Mesendoderm (in vitro differentiated cells): ENCODE measurements at regions not wholly inside any gene's neighbourhood (a gene's known extent, or its start where the extent isn't known, plus 50 kb on each side); places are given as distances from the start of the nearest gene placed in this dataset.

Experiments
- DNase-seq: peaks from one replicate; pipeline ENCODE4 v3.0.0; 2013
- H2AK5ac ChIP-seq: 2 replicates; pipeline ENCODE4 v1.6.1; 2013; ENCODE audit warnings: low read length, inconsistent platforms
- H2BK120ac ChIP-seq: 2 replicates; pipeline ENCODE4 v1.6.1; 2013; ENCODE audit warnings: low read depth, mild to moderate bottlenecking, low read length, moderate library complexity, mixed read lengths
- H2BK15ac ChIP-seq: replicated peaks from 2 replicates; pipeline ENCODE4 v1.6.1; 2013; ENCODE audit warnings: low read depth, mild to moderate bottlenecking, moderate library complexity
- H2BK5ac ChIP-seq: 2 replicates; pipeline ENCODE4 v1.6.1; 2013; ENCODE audit warnings: low read length, inconsistent platforms
- H3K18ac ChIP-seq: 2 replicates; pipeline ENCODE4 v1.6.1; 2013; ENCODE audit warnings: mild to moderate bottlenecking, low read length, mixed read lengths
- H3K23ac ChIP-seq: one replicate; pipeline ENCODE4 v1.6.1; 2013; ENCODE audit warnings: low read length
- H3K27ac ChIP-seq: 2 replicates; pipeline ENCODE4 v1.5.1; 2013; ENCODE audit warnings: low read depth, mild to moderate bottlenecking, inconsistent platforms, low read length, moderate library complexity
- H3K27me3 ChIP-seq: 2 replicates; pipeline ENCODE4 v1.6.1; 2013; ENCODE audit warnings: low read length, control low read depth, mild to moderate bottlenecking, inconsistent platforms; ENCODE audit not compliant: insufficient read depth, poor library complexity
- H3K36me3 ChIP-seq: 2 replicates; pipeline ENCODE4 v1.6.1; 2013; ENCODE audit warnings: low read length, inconsistent platforms; ENCODE audit not compliant: control insufficient read depth, insufficient read depth
- H3K4ac ChIP-seq: one replicate; pipeline ENCODE4 v1.6.1; 2013; ENCODE audit warnings: low read depth, mild to moderate bottlenecking, low read length, moderate library complexity
- H3K4me1 ChIP-seq: 2 replicates; pipeline ENCODE4 v1.6.1; 2013; ENCODE audit warnings: low read depth, low read length, inconsistent platforms; ENCODE audit not compliant: control insufficient read depth
- H3K4me2 ChIP-seq: 2 replicates; pipeline ENCODE4 v1.6.1; 2013; ENCODE audit warnings: low read length
- H3K4me3 ChIP-seq: 2 replicates; pipeline ENCODE4 v1.5.1; 2013; ENCODE audit warnings: mild to moderate bottlenecking, low read length
- H3K56ac ChIP-seq: one replicate; pipeline ENCODE4 v1.6.1; 2013; ENCODE audit warnings: low read length
- H3K79me1 ChIP-seq: 2 replicates; pipeline ENCODE4 v1.6.1; 2013; ENCODE audit warnings: low read length, inconsistent platforms
- H3K79me2 ChIP-seq: 2 replicates; pipeline ENCODE4 v1.6.1; 2013; ENCODE audit warnings: mild to moderate bottlenecking, low read length; ENCODE audit not compliant: control insufficient read depth, insufficient read depth
- H3K9ac ChIP-seq: 2 replicates; pipeline ENCODE4 v1.6.1; 2013; ENCODE audit warnings: low read length, inconsistent platforms
- H4K5ac ChIP-seq: one replicate; pipeline ENCODE4 v1.6.1; 2013; ENCODE audit warnings: low read length
- H4K8ac ChIP-seq: one replicate; pipeline ENCODE4 v1.6.1; 2013; ENCODE audit warnings: low read depth, mild to moderate bottlenecking, control low read depth, low read length, moderate library complexity
- WGBS: extraction: QIAGEN DNeasy Blood & Tissue Kit; methylation state at CpG from one replicate; pipeline ENCODE4 v1.1.7; 2013; ENCODE audit warnings: low lambda C conversion rate, missing lambda C conversion rate; ENCODE audit not compliant: insufficient coverage; ENCODE audit errors: extremely low coverage; 5-methylcytosine and 5-hydroxymethylcytosine counted together

- Histone ChIP-seq H2BK120ac (no peak overlapping the region), H3K79me2 (no peaks in the 10 kb centered on the region), H3K36me3 (no peaks in the 10 kb centered on the region), H2AK5ac (no peak overlapping the region), H3K27ac (no peak overlapping the region), H2BK5ac (no peak overlapping the region), H3K79me1 (no peaks in the 10 kb centered on the region), H3K4me2 (no peak overlapping the region), H3K18ac (no peak overlapping the region), H2BK15ac (no peak overlapping the region), H4K8ac (no peak overlapping the region), H4K5ac (no peak overlapping the region), H3K4me1 (no peaks in the 10 kb centered on the region), H3K4ac (no peak overlapping the region), H3K23ac (no peak overlapping the region), H3K4me3 (no peak overlapping the region), H3K9ac (no peak overlapping the region), H3K27me3 (no peaks in the 10 kb centered on the region), H3K56ac (peak overlapping the region; percentile 12)
- DNase-seq, result peak; percentile 13
- no CpG with 5 or more reads among the region's 2 CpGs for WGBS
These were observed 877.7 kb downstream of the TLE1 start for GRCh38 chr9:80811656-80812055.

GRCh38 chr9:80811003-80811402 lies 878.3 kb downstream of the TLE1 start:
- no peaks in the 10 kb centered on the region for H3K4me1 ChIP-seq
- H4K8ac ChIP-seq, result no peak overlapping the region
- H3K18ac ChIP-seq, result no peak overlapping the region
- no peak overlapping the region for H3K56ac ChIP-seq
- H3K27ac ChIP-seq, result no peak overlapping the region
- no peaks in the 10 kb centered on the region for H3K79me1 ChIP-seq
- H3K36me3 ChIP-seq, result no peaks in the 10 kb centered on the region
- H2BK120ac ChIP-seq, result no peak overlapping the region
- no peak for DNase-seq
- H2BK5ac ChIP-seq, result no peak overlapping the region
- no peak overlapping the region for H3K4me3 ChIP-seq
- H3K79me2 ChIP-seq, result no peaks in the 10 kb centered on the region
- no peak overlapping the region for H3K4me2 ChIP-seq
- H3K27me3 ChIP-seq, result no peaks in the 10 kb centered on the region
- H2AK5ac ChIP-seq, result no peak overlapping the region
- no peak overlapping the region for H2BK15ac ChIP-seq
- no peak overlapping the region for H4K5ac ChIP-seq
- H3K9ac ChIP-seq, result no peak overlapping the region
- no peak overlapping the region for H3K4ac ChIP-seq
- no peak overlapping the region for H3K23ac ChIP-seq

GRCh38 chr9:80806671-80807070 lies 882.7 kb downstream of the TLE1 start:
- no peak overlapping the region for H3K23ac ChIP-seq
- H3K27ac ChIP-seq, result no peak overlapping the region
- no peak overlapping the region for H3K4ac ChIP-seq
- no peaks in the 10 kb centered on the region for H3K4me1 ChIP-seq
- no peak overlapping the region for H4K8ac ChIP-seq
- H3K79me2 ChIP-seq, result no peaks in the 10 kb centered on the region
- no peak overlapping the region for H2BK120ac ChIP-seq
- no peak overlapping the region for H3K56ac ChIP-seq
- no peak for DNase-seq
- H4K5ac ChIP-seq, result no peak overlapping the region
- H3K36me3 ChIP-seq, result no peaks in the 10 kb centered on the region
- H2BK5ac ChIP-seq, result no peak overlapping the region
- H3K4me2 ChIP-seq, result no peak overlapping the region
- no peak overlapping the region for H3K4me3 ChIP-seq
- no peak overlapping the region for H2BK15ac ChIP-seq
- H3K18ac ChIP-seq, result no peak overlapping the region
- no peaks in the 10 kb centered on the region for H3K27me3 ChIP-seq
- no peak overlapping the region for H2AK5ac ChIP-seq
- no peaks in the 10 kb centered on the region for H3K79me1 ChIP-seq
- H3K9ac ChIP-seq, result no peak overlapping the region

- H3K4me3 ChIP-seq, result no peak overlapping the region
- no peak overlapping the region for H3K9ac ChIP-seq
- DNase-seq, result no peak
- H4K8ac ChIP-seq, result no peak overlapping the region
- no peaks in the 10 kb centered on the region for H3K27me3 ChIP-seq
- no peaks in the 10 kb centered on the region for H3K79me2 ChIP-seq
- H3K4ac ChIP-seq, result no peak overlapping the region
- H2BK120ac ChIP-seq, result no peak overlapping the region
- H2AK5ac ChIP-seq, result no peak overlapping the region
- no peak overlapping the region for H3K23ac ChIP-seq
- H2BK15ac ChIP-seq, result no peak overlapping the region
- H3K36me3 ChIP-seq, result no peaks in the 10 kb centered on the region
- H3K18ac ChIP-seq, result no peak overlapping the region
- no peaks in the 10 kb centered on the region for H3K79me1 ChIP-seq
- no peak overlapping the region for H4K5ac ChIP-seq
- no peak overlapping the region for H3K56ac ChIP-seq
- H2BK5ac ChIP-seq, result no peak overlapping the region
- H3K4me2 ChIP-seq, result no peak overlapping the region
- H3K4me1 ChIP-seq, result no peaks in the 10 kb centered on the region
- no peak overlapping the region for H3K27ac ChIP-seq
These were observed 884.5 kb downstream of the TLE1 start for GRCh38 chr9:80804873-80805272.

GRCh38 chr9:80797831-80798688 lies 891.3 kb downstream of the TLE1 start:
- H3K18ac ChIP-seq, result no peak overlapping the region
- no peak overlapping the region for H4K8ac ChIP-seq
- no peak overlapping the region for H3K23ac ChIP-seq
- H2BK120ac ChIP-seq, result no peak overlapping the region
- H2BK5ac ChIP-seq, result no peak overlapping the region
- H3K9ac ChIP-seq, result no peak overlapping the region
- H3K79me1 ChIP-seq, result no peaks in the 10 kb centered on the region
- DNase-seq, result no peak
- WGBS, result no CpG with 5 or more reads among the region's 4 CpGs
- peak overlapping the region; percentile 85 for H2BK15ac ChIP-seq
- H3K4ac ChIP-seq, result no peak overlapping the region
- no peaks in the 10 kb centered on the region for H3K4me1 ChIP-seq
- no peak overlapping the region for H3K4me2 ChIP-seq
- H3K36me3 ChIP-seq, result no peaks in the 10 kb centered on the region
- no peak overlapping the region for H3K27ac ChIP-seq
- H3K56ac ChIP-seq, result no peak overlapping the region
- no peak overlapping the region for H4K5ac ChIP-seq
- no peaks in the 10 kb centered on the region for H3K27me3 ChIP-seq
- H2AK5ac ChIP-seq, result no peak overlapping the region
- no peaks in the 10 kb centered on the region for H3K79me2 ChIP-seq
- H3K4me3 ChIP-seq, result no peak overlapping the region
